K562 (cell line): ENCODE measurements at regions not wholly inside any gene's neighbourhood (a gene's known extent, or its start where the extent isn't known, plus 50 kb on each side); places are given as distances from the start of the nearest gene placed in this dataset.

Experiments
- ATAC-seq: fragments of 200-7000 bp; cut with Tn5 transposase; 3 replicates; pipeline ENCODE4 v1.9.1; 2020; ENCODE audit warnings: moderate library complexity
- BruUV-seq: library from RNA; stranded (reverse); fragments of 400-500 nt; replicated peaks from 2 replicates; lab custom pipeline; 2021; lab: Mats Ljungman, UMichigan
- CTCF ChIA-PET: fragments of 300-600 bp; formaldehyde crosslinking; extraction: SDS; loops from one replicate; lab custom pipeline; 2021; ENCODE audit warnings: low intra/inter-chr PET ratio; lab: Yijun Ruan, JAX
- POLR2A ChIA-PET: fragments of 300-600, 350-650 bp; sonication (Branson Sonifier 250); formaldehyde crosslinking; extraction: SDS; loops from one replicate; lab custom pipeline; 2021; ENCODE audit warnings: antibody characterized with exemption, inconsistent platforms; lab: Yijun Ruan, JAX
- DNase-seq, 4 experiments: peaks; one replicate each; pipeline versions ENCODE4 v3.0.0 to v3.0.0-alpha.2; 2011 to 2018; ENCODE audit warnings: low spot score in 3 of 4, mixed read lengths in 3 of 4; ENCODE audit errors: extremely low read depth in 1 of 4
- FAIRE-seq: peaks from 2 replicates; lab custom pipeline; 2011; peaks lifted over from hg19 to GRCh38; lab: Jason Lieb, UNC
- H2AFZ ChIP-seq: 2 replicates; pipeline ENCODE4 v1.6.0; 2011; ENCODE audit warnings: low read depth, low read length, control low read depth, inconsistent platforms
- H3K27ac ChIP-seq: fragments of 200-600 bp; 3 replicates; pipeline ENCODE4 v1.8.0; 2011; ENCODE audit warnings: low read depth, mild to moderate bottlenecking, control low read depth, inconsistent platforms, low read length, moderate library complexity, mixed read lengths; ENCODE audit errors: extremely low read depth
- H3K27me3 ChIP-seq, 2 experiments: fragments of 300-600 bp in 1 of 2; 2 replicates in 1 of 2; 3 replicates in 1 of 2; pipeline versions ENCODE4 v1.6.0 to v1.8.0; 2011; ENCODE audit warnings: inconsistent platforms in 2 of 2, low read length in 2 of 2, mild to moderate bottlenecking in 1 of 2, mixed read lengths in 1 of 2, moderate library complexity in 1 of 2; ENCODE audit not compliant: control insufficient read depth in 2 of 2, insufficient read depth in 2 of 2
- H3K36me3 ChIP-seq: fragments of 300-600 bp; 3 replicates; pipeline ENCODE4 v1.8.0; 2011; ENCODE audit warnings: mild to moderate bottlenecking, low read length, inconsistent platforms; ENCODE audit not compliant: control insufficient read depth, insufficient read depth
- H3K4me1 ChIP-seq, 2 experiments: fragments of 200-600 bp in 1 of 2; replicated peaks in 1 of 2; 2 replicates in 1 of 2; 3 replicates in 1 of 2; pipeline versions ENCODE4 v1.5.1 to v1.8.0; 2011; ENCODE audit warnings: inconsistent platforms in 2 of 2, low read length in 2 of 2, mild to moderate bottlenecking in 1 of 2, mixed read lengths in 1 of 2, moderate library complexity in 1 of 2; ENCODE audit not compliant: control insufficient read depth in 2 of 2, insufficient read depth in 2 of 2
- H3K4me2 ChIP-seq: 2 replicates; pipeline ENCODE4 v1.6.1; 2011; ENCODE audit warnings: low read length, control low read depth, inconsistent platforms, mixed read lengths; ENCODE audit not compliant: insufficient read depth
- H3K4me3 ChIP-seq: fragments of 200-600 bp; sonication (generic), shearing (Covaris generic); 2 replicates; pipeline ENCODE4 v1.5.1; 2016; ENCODE audit warnings: control low read depth, inconsistent platforms
- H3K79me2 ChIP-seq: fragments of 200-600 bp; 3 replicates; pipeline ENCODE4 v1.8.0; 2011; ENCODE audit warnings: low read length, inconsistent platforms; ENCODE audit not compliant: control insufficient read depth, insufficient read depth
- H3K9ac ChIP-seq, 2 experiments: 2 replicates each; pipeline versions ENCODE4 v1.6.0 to v1.6.1; 2011; ENCODE audit warnings: low read depth in 2 of 2, low read length in 2 of 2, control low read depth in 1 of 2, inconsistent platforms in 1 of 2, mild to moderate bottlenecking in 1 of 2, mixed read lengths in 1 of 2; ENCODE audit not compliant: insufficient read depth in 1 of 2
- H3K9me1 ChIP-seq: one replicate; pipeline ENCODE4 v1.6.0; 2011; ENCODE audit warnings: inconsistent platforms, mild to moderate bottlenecking, low read length, moderate library complexity; ENCODE audit not compliant: control insufficient read depth, insufficient read depth
- H3K9me3 ChIP-seq: replicated peaks from 2 replicates; pipeline ENCODE4 v1.5.1; 2011; ENCODE audit warnings: low read depth, low read length, inconsistent platforms; ENCODE audit not compliant: control insufficient read depth, insufficient read depth
- H4K20me1 ChIP-seq: replicated peaks from 2 replicates; pipeline ENCODE4 v1.6.1; 2011; ENCODE audit warnings: low read length, inconsistent platforms, mixed read lengths; ENCODE audit not compliant: control insufficient read depth, insufficient read depth
- MEF2D ChIP-seq: conservative IDR thresholded peaks from 2 replicates; pipeline ENCODE4 v1.6.1; 2016; ENCODE audit warnings: low read depth, missing genetic modification characterization, missing compliant biosample characterization
- STAT5A ChIP-seq: IDR thresholded peaks from 2 replicates; pipeline ENCODE4 v1.6.1; 2012; ENCODE audit warnings: low read length, inconsistent platforms, borderline replicate concordance
- ZBTB26 ChIP-seq: fragments of 450-650 bp; formaldehyde crosslinking; IDR thresholded peaks from 2 replicates; pipeline ENCODE4 v1.4.0; 2022; ENCODE audit warnings: missing genetic modification characterization
- ZMIZ1 ChIP-seq, 2 experiments: fragments of 150-350 bp in 1 of 2; IDR thresholded peaks; 2 replicates each; pipeline ENCODE4 v1.6.1; 2012 to 2016; ENCODE audit warnings: low read depth in 2 of 2, low read length in 2 of 2, mild to moderate bottlenecking in 1 of 2, moderate library complexity in 1 of 2
- ZNF431 ChIP-seq: sonication (generic); formaldehyde crosslinking; IDR thresholded peaks from 2 replicates; pipeline ENCODE4 v1.8.0; 2022; ENCODE audit warnings: mild to moderate bottlenecking, missing genetic modification reagents
- ZNF512 ChIP-seq: IDR thresholded peaks from 2 replicates; pipeline ENCODE4 v1.6.1; 2016; ENCODE audit warnings: missing genetic modification characterization, missing compliant biosample characterization
- ZNF717 ChIP-seq: fragments of 250-450 bp; sonication (Bioruptor Pico); IDR thresholded peaks from 2 replicates; pipeline ENCODE4 v1.5.0; 2021
- WGBS: fragments of 100-300 bp; shearing (Covaris generic); methylation state at CpG from one replicate; pipeline ENCODE4 v1.1.6; 2016; ENCODE audit warnings: low coverage, mixed read lengths; ENCODE audit not compliant: insufficient coverage; ENCODE audit errors: missing lambda C conversion rate; 5-methylcytosine and 5-hydroxymethylcytosine counted together
- in situ Hi-C: fragments of 300-500 bp; cut with MboI; formaldehyde crosslinking; loops from 4 replicates; pipeline ENCODE4 v1.15.0; 2018; ENCODE audit warnings: inconsistent platforms, mixed read lengths
- intact Hi-C: fragments of 100-400 bp; cut with micrococcal nuclease; formaldehyde crosslinking; loops from 2 replicates; pipeline ENCODE4 v1.14.2; 2022

- POLR2A ChIA-PET = no interaction called here
- no peaks in the 10 kb centered on the region for H3K9me3 ChIP-seq
- H3K27ac ChIP-seq = no peak overlapping the region
- in situ Hi-C loops (no loop called here), intact Hi-C loops (no loop called here)
- H4K20me1 ChIP-seq = no peaks in the 10 kb centered on the region
- no peaks in the 10 kb centered on the region for H3K79me2 ChIP-seq
- no peak overlapping the region for H3K9ac ChIP-seq
- no peak overlapping the region for H2AFZ ChIP-seq
- no peak overlapping the region for H3K4me2 ChIP-seq
- no peaks in the 10 kb centered on the region for H3K4me1 ChIP-seq
- WGBS = 0% methylated on average over 1 of the region's 1 CpG
- no peak for ATAC-seq
- H3K36me3 ChIP-seq = no peaks in the 10 kb centered on the region
- no peak overlapping the region for H3K4me3 ChIP-seq
- CTCF ChIA-PET = no interaction called here
- TF ChIP-seq ZNF431 (CRISPR knock-in tag) (no peak), ZMIZ1 (IDR thresholded peaks at IDR 0.05; ENCODE audit: low read depth in 2 of 2, low read length in 2 of 2) (no peak), ZBTB26 (CRISPR knock-in tag) (no peak), MEF2D (tag) (no peak), STAT5A (no peak), ZNF717 (CRISPR knock-in tag) (no peak), ZNF512 (tag) (no peak)
- TF ChIP-seq, all 486 proteins: peak for 0
- no TSS peak for BruUV-seq
- no peak for DNase-seq
- Histone ChIP-seq H3K27me3 (peaks cover 0 to 2% of the 10 kb centered on the region in 2 experiments; a peak in 1 of 5 replicates), H3K9me1 (no peaks in the 10 kb centered on the region)
- no peak for FAIRE-seq
Observed at GRCh38 chr6:44582930-44583329, 195.4 kb downstream of the CDC5L start.
